ENCODE measurements at regions not wholly inside any gene's neighbourhood (a gene's known extent, or its start where the extent isn't known, plus 50 kb on each side); places are given as distances from the start of the nearest gene placed in this dataset.

DNA sequence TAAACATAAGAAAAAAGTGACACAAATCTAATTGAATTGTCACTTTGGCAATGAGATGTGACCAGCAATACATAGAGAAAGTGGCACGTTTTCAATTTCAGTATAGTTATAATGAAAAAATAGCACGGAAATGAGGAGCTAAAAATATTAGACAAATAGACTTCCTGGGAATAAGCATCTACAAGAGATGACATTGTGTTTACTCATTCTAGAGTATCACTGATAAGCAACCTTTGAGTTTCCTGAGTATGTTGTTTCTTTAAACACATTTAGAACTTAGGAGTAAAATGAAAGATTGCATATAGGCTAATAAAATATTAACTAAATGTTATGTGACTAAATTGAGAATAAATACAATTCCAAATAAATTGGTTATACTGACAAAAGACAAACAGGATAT is 207.1 kb upstream of the SLITRK6 start:
- TF ChIP-seq POLR2A (IDR thresholded peaks at IDR 0.05), result no peak
- TF ChIP-seq, protein P1, sequence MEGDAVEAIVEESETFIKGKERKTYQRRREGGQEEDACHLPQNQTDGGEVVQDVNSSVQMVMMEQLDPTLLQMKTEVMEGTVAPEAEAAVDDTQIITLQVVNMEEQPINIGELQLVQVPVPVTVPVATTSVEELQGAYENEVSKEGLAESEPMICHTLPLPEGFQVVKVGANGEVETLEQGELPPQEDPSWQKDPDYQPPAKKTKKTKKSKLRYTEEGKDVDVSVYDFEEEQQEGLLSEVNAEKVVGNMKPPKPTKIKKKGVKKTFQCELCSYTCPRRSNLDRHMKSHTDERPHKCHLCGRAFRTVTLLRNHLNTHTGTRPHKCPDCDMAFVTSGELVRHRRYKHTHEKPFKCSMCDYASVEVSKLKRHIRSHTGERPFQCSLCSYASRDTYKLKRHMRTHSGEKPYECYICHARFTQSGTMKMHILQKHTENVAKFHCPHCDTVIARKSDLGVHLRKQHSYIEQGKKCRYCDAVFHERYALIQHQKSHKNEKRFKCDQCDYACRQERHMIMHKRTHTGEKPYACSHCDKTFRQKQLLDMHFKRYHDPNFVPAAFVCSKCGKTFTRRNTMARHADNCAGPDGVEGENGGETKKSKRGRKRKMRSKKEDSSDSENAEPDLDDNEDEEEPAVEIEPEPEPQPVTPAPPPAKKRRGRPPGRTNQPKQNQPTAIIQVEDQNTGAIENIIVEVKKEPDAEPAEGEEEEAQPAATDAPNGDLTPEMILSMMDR (IDR thresholded peaks at IDR 0.05), result no peak

Measured in Peyer's patch (tissue), 4 donors.